ENCODE measurements at regions not wholly inside any gene's neighbourhood (a gene's known extent, or its start where the extent isn't known, plus 50 kb on each side); places are given as distances from the start of the nearest gene placed in this dataset.

GRCh38 chr2:226159875-226160479, 639.6 kb downstream of the IRS1 start:
- Histone ChIP-seq H3K4me3 (no peak overlapping the region), H3K36me3 (ENCODE audit: low read depth) (no peaks in the 10 kb centered on the region), H3K4me1 (ENCODE audit: low read depth) (no peaks in the 10 kb centered on the region), H3K9me3 (no peaks in the 10 kb centered on the region)
- no peak for DNase-seq
- ATAC-seq, result no peak
- no peak for TF ChIP-seq CTCF (IDR thresholded peaks at IDR 0.05)
- intact Hi-C loops (cut with DNase I, micrococcal nuclease), result no loop called here

DNA sequence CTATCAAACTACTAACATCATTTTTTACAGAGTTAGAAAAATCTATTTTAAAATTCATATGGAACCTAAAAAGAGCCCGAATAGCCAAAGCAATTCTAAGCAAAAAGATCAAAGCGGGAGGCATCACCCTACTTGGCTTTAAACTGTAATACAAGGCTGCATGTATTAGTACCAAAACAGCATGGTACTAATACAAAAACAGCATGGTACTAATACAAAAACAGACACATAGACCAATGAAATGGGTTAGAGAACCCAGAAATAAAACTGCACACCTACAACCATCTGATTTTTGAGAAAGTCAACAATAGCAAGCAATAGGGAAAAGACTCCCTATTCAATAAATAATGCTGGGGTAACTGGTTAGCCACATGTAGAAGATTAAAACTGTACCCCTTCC, 640.7 kb downstream of the IRS1 start:
- TF ChIP-seq CTCF (IDR thresholded peaks at IDR 0.05), result no peak
- Histone ChIP-seq H3K9me3 (no peaks in the 10 kb centered on the region), H3K36me3 (ENCODE audit: low read depth) (no peaks in the 10 kb centered on the region), H3K4me3 (no peak overlapping the region), H3K4me1 (ENCODE audit: low read depth) (no peaks in the 10 kb centered on the region)
- intact Hi-C loops (cut with DNase I, micrococcal nuclease), result no loop called here
- ATAC-seq, result no peak
- no peak for DNase-seq

DNA sequence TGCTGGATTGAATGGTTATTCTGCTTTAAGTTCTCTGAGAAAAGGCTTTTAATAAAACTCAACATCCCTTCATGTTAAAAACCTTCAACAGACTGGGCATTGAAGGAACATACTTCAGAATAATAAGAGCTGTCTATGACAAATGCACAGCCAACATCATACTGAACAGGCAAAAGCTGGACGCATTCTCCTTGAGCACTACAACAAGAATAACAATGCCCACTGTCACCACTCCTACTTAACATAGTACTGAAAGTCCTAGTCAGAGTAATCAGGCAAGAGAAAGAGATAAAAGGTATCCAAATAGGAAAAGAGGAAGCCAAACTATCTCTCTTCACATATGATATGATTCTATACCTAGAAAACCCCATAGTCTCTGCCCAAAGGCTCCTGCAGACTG, 641.4 kb downstream of the IRS1 start:
- Histone ChIP-seq H3K36me3 (ENCODE audit: low read depth) (no peaks in the 10 kb centered on the region), H3K4me1 (ENCODE audit: low read depth) (no peaks in the 10 kb centered on the region), H3K4me3 (no peak overlapping the region), H3K9me3 (no peaks in the 10 kb centered on the region)
- no peak for TF ChIP-seq CTCF (IDR thresholded peaks at IDR 0.05)
- DNase-seq (no peak), ATAC-seq (no peak)
- intact Hi-C loops (cut with DNase I, micrococcal nuclease), result no loop called here

DNA sequence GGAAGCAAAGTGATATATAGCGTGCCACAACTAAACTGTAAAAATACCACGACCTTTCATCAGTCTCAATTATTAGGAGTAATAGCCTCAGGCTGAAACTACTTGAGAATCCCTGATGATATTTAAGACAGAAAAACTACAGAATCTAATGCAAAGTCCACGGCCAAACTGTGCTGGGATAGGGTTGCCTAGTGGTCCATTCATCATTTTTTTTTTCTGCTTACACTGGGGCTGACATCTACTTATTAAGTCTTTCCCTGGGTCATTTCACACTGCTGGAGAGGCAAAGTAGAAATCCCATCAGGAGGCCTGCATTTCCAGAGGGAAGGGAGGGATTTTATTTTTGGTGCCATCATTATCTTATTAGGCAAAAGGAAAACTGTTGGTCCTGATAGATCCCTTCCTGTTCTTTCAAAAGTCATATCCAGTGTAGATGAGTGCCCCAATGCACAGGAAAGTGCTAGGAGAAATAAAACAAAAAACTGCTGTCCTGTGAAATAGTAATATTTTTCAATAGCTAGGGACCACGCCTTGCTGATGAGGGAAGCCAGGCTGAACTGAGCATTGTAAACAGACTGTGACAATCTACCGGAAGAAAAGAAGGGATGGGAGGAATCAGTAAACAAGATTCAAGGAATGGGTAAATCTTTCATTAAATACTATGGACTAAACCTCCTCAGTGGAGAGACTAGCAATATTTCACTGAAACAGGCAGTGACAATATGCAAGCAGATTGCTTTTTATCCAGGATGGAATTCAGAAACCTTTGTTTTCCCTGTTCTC, 644.3 kb downstream of the IRS1 start:
- TF ChIP-seq CTCF (IDR thresholded peaks at IDR 0.05), result no peak
- intact Hi-C loops (cut with DNase I, micrococcal nuclease), result no loop called here
- ATAC-seq, result no peak

DNA sequence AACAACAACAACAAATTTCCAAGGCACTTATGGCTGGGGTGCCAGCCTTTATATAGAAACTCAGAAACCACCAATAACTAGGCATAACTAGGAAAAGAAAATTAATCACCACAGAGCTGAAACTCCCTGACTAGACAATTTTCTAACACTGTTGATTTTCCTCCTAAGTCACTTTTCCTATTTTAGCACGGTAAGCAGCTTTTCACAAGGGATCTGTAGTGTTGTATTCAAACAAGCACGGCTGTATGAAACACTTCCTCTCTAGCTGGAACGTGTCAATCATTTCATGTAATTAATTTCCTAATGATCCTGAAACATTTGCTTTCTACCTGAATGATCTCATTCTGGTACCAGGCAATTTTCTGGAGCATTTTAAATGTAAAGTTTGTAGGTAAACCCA, 645.0 kb downstream of the IRS1 start:
- Histone ChIP-seq H3K36me3 (ENCODE audit: low read depth) (no peaks in the 10 kb centered on the region), H3K4me3 (no peak overlapping the region), H3K4me1 (ENCODE audit: low read depth) (no peaks in the 10 kb centered on the region), H3K9me3 (no peaks in the 10 kb centered on the region)
- DNase-seq (no peak), ATAC-seq (no peak)
- no peak for TF ChIP-seq CTCF (IDR thresholded peaks at IDR 0.05)
- intact Hi-C loops (cut with DNase I, micrococcal nuclease), result no loop called here

More for the DNA sequence above, 644.3 kb downstream of the IRS1 start:
- no peak for DNase-seq
- Histone ChIP-seq H3K4me1 (ENCODE audit: low read depth) (no peaks in the 10 kb centered on the region), H3K4me3 (no peak overlapping the region), H3K36me3 (ENCODE audit: low read depth) (no peaks in the 10 kb centered on the region), H3K9me3 (no peaks in the 10 kb centered on the region)
